RPMI8226 (cell line): ENCODE measurements at regions not wholly inside any gene's neighbourhood (a gene's known extent, or its start where the extent isn't known, plus 50 kb on each side); places are given as distances from the start of the nearest gene placed in this dataset.
"Not testable (repeated sequence)": the region's sequence is repeated elsewhere in the genome, so short reads cannot be mapped to it uniquely, and the experiment has no call there.

Experiments used
- DNase-seq: peaks from one replicate; pipeline ENCODE4 v3.0.0-alpha.2; 2015

DNA sequence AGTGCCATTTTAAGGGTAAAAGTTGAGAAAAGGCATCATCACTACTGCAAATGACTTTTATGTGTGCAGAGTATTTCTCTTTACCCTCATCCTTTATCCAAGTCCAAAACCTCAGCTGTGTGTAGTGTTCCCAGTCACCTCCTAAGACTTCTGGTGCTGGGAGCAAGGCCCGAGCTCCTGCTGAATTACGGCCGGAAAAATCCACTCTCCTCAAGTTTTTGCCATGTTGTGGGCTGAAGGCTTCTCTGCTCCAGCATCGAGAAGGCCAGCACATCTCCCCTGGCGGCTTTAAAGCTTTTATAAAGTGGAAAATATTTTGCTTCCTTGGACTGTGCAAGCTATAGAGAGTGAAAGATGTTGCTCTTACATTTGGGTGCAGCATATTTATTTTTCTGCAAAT, 153.2 kb upstream of the THBS2 start:
- no peak for DNase-seq

DNA sequence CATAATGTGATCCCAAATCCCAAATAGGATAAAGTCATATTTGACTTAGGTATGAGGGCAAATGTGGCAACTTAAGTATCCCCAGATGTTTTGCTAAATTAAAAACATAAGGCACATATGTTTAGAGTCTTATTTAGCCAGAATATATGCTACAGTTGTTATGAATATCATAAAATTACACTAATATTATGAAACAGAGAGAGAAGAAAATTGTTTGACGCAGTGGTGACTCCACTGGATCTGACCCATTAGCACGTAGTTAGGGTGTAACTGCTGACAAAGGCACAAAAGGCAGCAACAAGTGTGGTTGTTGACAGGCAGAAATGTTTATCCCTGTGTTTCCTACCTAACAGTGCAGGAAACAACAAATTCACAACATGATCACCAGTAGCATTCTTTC, 152.4 kb upstream of the THBS2 start:
- no peak for DNase-seq

DNA sequence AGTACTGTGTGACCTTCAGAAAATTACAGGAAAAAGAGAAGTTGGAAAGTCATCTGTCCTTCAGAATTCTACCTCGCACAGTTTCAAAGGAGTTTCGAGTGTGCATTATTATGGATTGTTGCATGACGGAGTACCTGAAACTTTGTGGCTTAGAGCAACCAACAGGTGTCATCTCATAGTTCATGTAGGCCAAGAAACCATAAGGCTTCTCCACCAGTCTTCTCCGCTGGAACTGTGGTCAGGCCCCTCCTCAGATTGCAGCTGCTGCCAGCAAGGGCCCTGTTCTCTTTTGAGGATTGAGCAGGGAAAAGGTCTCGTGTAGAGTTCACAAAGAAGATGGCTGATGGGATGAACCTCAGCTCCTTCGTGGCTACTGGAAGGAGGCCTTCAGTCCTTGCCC, 151.2 kb upstream of the THBS2 start:
- no peak for DNase-seq

DNA sequence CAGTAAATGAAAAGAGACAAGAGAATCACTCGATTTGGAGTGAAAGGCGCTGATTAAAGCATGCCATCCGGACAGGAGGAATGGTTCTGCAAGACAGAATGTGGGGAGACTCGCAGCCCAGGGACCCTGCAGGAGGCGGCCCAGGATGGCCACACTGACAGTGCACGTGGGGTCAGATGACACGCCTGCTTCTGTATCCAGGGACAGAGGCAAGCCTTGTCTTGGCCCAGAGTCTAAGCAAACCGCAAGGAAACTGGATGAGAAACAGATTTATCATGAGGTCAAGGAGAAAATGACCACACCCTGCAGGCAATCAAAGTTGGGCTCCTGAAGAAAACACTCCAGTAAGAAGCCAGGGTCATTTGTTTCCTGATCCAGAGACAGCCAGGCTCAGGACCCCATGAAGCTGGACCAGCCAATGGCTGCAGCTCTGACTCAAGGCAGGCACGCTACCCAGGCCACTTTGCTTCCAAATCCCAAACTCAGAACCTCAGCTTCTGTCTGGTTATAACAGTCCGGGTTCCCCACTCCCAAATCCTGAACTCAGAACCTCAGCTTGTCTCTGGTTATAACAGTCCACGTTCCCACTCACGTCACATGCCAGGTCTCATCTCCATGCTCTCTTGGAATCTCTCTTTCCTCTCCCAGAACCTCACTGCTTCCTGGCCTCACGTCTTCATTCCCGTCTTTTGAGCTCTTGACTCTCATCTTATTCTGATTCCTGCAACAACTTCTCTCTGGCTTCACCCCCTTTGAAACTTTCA, 144.9 kb upstream of the THBS2 start:
- DNase-seq, result no peak

DNA sequence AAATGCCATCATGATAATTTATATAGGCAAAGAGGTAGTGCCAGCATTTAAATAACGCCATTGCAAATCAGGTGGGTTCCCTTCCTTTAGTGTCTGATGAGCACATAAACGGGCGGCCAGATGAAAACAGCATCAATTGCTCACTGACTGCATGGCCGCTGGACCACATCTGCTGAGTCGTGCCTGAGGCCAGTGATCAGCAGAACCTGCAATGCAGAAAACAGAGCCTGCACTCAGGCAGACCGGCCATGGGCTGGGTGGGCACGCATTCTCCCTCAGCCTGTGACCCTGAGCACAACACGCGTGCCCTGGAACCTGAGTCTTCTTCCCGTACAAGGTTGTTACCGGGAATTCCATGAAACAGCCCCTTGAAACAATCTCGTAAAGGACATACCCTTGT, 144.0 kb upstream of the THBS2 start:
- no peak for DNase-seq

DNA sequence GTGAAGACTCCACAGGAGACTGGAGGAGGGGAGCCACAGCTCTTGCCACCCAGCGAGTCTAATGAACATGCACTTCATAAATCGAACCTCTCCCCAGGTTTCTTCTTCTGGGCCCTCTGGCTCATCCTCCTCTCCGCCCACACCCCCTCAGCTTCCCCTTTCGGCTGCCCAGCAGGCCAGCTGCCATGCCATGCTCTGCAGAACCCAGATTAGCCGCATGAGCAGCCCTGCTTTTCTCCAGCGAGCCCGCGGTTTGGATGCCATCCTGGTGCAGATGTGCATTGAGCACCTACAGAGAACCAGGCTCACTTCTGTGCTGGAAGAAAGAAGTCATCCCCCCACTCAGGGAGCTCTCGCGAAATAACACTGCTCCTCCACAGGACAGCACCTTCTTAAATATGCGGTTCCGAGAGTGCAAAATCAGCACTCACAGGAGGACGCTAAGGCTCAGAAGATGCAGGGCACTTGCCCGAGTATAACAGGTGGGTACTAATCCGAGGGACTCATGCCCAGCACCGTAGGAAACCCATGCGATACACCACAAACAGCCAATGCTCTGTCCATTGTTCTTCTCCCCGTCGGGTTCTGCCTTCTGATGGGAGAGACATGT, 143.0 kb upstream of the THBS2 start:
- DNase-seq, result peak; percentile 18

DNA sequence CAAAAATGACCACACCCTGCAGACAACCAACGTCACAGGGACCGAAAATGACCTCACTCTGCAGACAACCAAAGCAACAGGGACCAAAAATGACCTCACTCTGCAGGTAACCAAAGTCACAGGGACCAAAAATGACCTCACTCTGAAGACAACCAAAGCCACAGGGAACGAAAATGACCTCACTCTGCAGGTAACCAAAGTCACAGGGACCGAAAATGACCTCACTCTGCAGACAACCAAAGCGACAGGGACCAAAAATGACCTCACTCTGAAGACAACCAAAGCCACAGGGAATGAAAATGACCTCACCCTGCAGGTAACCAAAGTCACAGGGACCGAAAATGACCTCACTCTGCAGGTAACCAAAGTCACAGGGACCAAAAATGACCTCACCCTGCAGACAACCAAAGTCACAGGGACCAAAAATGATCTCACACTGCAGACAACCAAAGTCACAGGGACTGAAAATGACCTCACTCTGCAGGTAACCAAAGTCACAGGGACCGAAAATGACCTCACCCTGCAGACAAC, 142.4 kb upstream of the THBS2 start:
- DNase-seq, result not testable (repeated sequence)

DNA sequence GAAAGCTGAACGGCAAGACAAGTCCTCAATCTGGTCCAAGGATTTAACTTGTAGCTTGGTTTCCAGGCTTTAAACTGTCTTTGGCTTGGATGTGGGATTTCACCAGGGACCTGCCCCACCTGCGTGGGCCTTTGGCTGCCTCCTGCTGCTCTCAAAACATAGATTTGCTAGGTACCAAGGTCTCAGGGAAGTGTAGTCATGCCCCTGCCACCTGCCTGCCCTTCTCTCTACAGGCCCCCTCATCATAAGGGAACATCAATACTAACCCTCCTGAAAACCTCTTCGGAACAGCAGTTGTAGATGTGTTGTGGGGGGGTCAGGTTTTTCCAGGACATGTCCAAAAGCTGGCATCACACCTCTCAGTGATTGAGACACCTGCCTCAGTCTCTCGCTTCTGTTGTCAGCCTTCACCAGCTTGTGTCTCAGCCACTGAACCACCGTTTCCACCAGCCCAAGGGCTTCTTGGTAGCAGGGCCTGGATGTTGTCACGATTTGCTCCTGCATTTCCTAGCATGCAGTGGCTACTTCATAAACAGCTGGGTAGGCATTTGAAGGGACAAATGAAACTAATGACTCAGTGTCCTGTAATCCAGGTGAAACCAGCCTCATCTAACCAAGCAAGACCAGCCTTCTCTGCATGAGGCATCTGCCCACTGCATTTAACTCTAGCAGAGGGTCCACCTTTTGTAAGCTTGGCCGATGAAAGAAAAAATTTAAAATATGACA, 141.6 kb upstream of the THBS2 start:
- no peak for DNase-seq

DNA sequence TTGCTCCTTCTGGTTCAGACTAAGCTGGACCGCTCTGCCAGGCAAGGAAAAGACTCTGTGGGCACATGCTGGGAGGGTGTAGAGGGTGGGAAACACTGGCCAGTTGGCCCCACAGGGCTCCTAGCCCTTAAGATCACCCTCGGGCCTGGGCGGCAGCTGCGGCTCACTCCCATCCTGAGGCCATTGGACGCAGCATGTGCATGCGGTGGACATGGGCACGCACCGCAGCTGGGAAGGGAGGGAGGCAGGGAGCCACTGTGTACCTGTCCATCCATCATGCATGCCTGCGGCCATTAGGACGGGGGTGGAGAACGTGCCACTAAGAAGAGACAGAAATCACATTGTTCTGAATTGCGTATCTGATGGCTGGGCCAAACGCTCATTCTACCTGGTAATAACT, 140.1 kb upstream of the THBS2 start:
- DNase-seq, result no peak

DNA sequence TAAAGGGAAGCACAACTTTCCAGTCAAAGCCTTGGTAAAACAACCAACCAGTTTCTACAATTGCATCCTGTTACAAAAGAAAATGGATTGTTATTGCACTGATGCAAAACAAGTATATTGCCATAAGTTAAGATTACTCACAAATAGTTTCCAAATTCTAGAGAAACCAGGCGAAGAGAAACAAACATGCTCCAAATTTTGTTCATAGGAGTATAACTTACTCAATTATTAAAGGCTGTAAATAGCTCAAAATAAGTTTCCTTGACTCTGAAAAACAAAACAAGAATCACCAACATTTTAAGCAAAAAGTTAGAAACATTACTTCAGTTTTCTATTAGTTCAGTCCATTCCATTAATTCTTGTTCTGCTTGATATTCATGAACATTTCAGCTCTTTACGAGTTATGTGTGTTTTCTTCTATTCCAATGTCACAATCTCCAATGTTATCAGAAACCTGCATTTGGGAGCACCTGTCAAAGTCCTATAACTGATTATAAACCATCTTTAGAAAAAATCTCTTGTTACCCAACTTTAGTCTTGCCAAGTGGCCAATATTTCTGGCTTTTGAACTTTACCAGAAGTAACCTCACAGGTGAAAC, 137.9 kb upstream of the THBS2 start:
- no peak for DNase-seq

DNA sequence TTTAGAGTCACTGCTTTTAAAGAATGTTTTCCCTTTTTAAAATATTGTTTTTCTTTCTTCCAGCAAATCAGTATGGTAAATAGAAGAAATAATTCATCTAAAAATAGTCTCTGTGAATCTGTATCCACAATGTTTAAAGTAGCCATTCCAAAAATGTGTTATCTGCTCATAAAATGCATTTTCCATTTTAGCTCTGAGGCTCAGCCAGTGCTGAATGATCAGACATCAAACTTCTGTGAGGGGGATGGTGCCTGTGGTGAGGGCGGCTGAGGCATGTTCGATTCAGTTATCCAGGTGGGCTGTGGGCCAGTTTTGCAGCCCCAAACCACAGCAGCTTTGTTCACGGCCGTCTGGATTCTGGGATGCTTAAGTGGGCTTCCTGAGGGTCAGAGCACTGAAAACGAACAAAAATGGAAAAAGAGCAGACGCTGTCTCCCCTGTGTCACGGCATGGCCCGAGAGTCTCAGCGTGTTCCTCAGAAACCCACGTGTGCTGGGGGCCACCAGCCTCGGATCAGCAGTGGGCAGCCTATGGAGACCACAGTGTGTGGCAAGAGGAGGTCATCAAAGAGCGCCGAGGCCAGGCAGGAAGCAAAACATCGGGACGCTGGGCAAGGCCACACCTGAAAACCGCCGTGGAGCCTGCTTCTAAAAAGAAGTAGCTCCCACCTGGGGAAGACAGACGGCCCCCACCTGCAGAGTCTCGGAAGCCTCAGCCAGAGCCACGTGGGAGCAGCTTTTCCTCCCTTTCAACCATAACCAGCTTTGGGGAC, 134.9 kb upstream of the THBS2 start:
- DNase-seq, result no peak

DNA sequence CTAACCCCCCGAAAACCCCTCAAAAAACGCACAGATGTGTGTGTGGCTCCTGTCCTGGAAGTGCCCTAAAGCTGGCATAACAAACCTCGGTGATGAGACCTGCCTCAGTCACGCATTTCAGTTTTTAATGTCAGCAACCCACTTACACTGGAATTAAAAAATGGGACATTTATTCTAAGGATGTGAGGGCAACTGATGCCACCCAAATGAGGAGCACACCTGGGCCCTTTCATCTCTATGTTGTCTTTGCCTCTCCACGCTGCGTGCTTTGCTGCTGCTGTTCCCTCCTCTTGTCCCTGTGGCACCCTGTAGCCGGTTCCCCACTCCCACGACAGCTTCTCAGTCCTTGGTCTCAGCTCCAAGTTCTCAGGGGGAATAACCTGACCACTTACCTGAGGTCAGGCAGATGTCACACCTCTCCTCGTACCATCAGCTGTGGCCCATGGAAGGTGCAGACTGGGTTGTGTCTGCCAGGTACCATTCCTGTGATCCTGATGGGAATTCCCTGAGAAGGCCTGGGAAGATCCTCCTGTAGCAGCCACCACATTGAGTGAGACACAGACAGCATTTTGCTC, 134.2 kb upstream of the THBS2 start:
- no peak for DNase-seq

DNA sequence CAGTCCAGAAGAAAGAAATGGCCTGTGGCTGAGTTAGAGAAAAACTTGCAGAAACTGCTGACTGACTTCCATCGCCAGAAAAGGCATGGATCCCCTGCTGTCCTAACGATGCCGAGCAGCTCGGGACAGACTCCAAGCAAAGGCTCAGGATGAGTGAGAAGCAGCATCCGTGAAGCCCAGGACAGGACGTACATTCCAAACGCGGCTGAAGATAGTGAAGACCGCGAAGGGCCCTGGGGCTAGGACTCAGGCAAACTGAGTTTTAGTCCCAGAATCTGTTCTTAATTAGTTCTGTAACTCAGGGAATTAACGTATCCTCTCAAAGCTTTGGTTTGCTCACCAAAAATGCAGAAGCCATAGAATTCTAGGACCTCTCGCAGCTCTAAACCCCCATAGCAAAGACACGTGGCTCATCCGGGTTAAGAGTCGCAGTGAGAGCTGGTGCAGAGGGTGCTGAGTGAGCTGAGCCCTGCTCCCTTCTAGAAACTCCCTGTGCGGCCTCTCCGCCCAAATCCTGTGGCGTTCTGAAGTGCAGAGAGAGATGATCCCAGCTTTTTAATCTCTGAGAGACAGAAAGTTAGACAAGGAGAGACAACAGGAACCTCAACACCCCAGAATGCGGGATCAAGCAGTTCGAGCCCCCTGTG, 132.9 kb upstream of the THBS2 start:
- no peak for DNase-seq

DNA sequence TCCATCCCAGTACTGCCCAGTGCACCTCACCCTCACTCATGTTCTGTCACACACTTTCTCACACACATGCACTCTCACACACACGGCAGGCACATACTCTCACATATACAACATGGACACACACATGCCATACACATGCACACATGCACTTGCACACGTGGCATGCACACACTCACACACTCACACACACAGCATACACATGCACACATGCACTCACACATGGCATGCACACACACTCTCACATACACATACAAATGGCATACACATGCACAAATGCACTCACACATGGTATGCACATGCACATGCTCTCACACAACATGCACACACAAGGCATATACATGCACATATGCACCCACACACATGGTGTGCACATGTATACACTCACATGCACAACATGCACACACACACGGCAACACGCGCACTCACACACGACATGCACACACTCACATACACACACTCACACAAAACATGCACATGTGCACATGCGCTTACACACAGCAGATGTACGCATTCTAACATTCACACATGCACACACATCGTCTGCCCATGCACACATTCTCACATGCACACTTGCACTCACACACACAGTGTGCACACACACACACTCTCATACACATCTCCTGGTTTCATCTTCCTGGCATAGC, 131.7 kb upstream of the THBS2 start:
- DNase-seq, result no peak

DNA sequence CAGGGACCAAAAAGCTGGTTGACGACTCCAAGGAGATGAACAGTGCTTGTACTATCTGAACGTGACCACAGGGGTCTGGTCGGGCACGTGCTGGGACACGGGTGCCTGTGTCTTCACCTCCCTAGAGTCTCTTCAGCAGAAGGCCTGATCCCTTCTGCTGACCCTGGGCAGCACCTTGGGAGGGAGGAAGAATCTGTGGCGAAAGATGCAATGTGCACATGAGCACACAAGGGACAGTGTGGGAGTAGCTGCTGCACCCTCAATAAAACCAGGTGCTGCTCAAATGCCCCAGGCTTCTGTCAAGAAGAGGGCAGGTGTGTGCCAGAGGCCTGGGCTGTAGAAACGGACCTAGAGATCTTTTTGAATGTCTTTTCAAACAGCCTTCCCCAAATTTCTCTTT, 130.6 kb upstream of the THBS2 start:
- no peak for DNase-seq

DNA sequence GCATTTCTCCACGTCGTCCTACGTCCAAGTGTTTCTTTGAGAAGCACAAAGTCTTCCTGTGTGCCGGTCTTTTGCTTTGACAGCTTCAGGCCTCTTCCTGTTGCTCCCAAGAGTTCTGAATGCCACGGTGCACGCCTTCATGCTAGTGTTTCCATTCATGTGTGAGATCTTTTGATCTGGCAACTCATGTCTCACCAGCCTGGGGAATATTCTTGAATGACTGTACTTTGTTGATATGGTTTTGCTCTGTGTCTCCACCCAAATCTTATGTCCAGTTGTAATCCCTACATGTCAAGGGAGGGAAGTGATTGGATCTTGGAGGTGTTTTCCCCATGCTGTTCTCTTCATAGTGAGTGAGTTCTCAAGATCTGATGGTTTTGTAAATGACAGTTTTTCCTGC, 129.6 kb upstream of the THBS2 start:
- no peak for DNase-seq

DNA sequence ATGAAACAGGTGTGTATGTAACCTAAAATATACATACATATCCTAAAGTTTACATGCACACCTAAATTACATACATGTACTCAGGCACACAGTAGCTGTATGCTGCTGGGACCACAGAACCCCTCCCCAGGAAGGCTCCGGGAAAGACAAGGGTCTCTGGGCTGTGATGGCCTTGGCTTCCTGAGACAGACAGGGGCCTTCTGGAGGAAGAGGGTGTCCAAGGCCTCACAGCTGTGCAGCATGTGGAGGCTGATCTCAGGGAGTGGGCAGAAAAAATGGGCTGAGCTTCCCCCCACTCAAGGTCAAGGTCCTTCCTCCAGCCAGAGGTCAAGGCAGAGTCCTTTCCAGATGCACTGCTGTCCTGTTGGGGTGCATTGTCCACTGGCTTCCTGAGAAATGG, 129.1 kb upstream of the THBS2 start:
- no peak for DNase-seq

DNA sequence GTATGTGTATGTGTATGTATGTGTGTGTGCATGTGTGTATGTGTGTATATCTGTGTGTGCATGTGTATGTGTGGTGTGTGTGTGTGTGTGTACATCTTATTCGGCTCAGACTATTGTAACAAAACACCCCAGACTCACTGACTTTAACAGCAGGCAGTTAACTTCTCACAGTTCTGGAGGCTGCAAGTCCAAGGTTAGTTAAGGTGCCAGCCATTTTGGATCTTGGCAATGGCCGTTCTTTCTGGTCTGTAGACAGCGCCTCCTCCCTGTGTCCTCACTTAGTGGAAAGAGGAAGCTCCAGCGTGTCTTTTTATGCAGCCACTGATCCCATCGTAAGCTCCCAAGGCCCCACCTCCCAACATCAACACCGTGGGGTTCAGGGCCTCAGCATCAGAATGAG, 128.3 kb upstream of the THBS2 start:
- DNase-seq, result no peak

DNA sequence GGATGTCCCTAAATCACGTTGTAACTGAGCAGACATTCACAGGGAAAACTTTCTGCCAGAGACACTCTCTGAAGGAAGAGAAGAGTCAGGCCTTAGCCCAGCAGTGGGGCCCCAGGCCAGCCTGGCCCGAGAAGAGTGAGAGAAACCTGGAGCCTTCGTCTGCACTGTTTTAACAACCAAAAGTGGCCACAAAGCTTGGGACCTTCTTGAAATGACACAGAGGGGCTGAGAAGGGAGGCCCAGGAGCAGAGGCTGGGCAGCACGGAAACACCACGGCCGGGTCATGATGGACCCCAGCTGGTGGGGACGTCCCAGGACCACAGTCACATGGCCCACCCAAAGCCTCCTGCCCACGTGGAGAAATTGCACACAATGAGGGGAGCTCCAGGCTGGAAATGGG, 126.8 kb upstream of the THBS2 start:
- no peak for DNase-seq

DNA sequence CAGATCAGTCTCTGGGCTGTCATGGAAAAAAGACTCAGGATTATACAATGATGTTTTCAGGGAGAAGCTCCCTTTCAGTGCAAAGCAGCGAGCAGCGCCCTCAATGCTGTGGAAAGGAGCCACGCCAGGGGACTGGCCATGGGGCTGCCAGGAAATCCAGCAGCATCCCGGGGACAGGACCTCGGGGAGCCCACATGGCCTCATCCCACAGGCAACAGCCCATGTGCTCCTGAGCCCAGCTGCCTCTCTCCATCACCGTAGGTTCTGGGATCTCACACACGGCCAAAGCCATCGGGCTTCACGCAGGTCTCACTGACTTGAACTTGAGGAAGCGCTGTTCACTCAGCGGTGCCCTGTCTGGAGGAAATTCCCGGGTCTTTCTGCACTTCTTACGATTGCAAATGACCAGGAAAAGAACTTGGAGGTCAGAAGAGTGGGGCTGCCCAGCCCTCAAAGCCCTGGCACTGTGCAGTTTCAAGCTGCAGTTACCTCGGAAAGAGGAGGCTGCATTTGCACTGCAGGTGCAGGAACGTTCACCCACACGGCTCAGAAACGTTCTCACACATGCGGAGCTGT, 125.9 kb upstream of the THBS2 start:
- no peak for DNase-seq
